Skin epidermis (tissue), 12 donors: ENCODE measurements at regions not wholly inside any gene's neighbourhood (a gene's known extent, or its start where the extent isn't known, plus 50 kb on each side); places are given as distances from the start of the nearest gene placed in this dataset.

Experiments used
- H3K27ac ChIP-seq, 21 experiments: fragments of 200-600 bp; sonication (generic) in 11 of 21; one replicate each; pipeline ENCODE4 v1.5.0; 2020; ENCODE audit warnings: mild to moderate bottlenecking in 3 of 21, inconsistent platforms in 2 of 21, moderate library complexity in 2 of 21
- H3K4me3 ChIP-seq, 7 experiments: fragments of 200-600 bp; sonication (generic) in 2 of 7; one replicate each; pipeline ENCODE4 v1.5.0; 2020; ENCODE audit warnings: inconsistent platforms in 2 of 7, mild to moderate bottlenecking in 2 of 7, moderate library complexity in 1 of 7

DNA sequence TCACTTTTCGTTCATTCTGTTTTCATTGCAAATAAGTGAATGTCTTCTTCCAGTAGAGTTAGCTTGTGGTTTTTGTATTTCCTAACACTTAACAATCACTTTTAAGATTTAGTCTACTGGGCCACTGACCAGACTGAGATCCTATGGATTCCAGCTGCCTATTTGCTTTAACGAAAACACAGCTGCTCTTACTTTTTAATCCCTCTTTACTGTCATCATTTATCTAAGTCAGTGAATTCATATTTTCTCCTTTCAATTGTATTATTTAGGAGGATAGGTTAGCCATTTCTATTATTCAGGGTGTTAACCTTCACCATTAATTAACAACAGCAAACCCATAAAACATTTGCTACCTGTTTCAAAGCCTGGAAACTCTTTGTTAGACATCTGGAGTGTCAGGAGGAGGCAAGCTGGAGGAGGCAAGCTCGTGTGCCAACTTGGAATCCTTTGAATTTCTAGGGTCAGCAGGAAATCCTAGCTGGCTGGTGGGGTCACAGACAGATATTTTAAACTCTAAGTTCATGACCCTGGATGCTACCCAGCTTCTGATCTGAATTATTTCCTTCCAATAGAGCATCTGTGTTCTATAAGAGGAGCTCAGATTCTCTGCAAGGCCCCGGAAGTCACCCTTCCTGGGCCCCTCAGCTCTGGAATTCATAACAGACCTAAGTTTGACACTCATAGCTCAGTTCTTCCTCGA is 385.3 kb downstream of the RBM43 start:
- Histone ChIP-seq H3K27ac (no peak overlapping the region), H3K4me3 (no peak overlapping the region)

GRCh38 chr2:150873396-150873772 is 385.9 kb upstream of the RND3 start:
- Histone ChIP-seq H3K27ac (no peak overlapping the region), H3K4me3 (no peak overlapping the region)

DNA sequence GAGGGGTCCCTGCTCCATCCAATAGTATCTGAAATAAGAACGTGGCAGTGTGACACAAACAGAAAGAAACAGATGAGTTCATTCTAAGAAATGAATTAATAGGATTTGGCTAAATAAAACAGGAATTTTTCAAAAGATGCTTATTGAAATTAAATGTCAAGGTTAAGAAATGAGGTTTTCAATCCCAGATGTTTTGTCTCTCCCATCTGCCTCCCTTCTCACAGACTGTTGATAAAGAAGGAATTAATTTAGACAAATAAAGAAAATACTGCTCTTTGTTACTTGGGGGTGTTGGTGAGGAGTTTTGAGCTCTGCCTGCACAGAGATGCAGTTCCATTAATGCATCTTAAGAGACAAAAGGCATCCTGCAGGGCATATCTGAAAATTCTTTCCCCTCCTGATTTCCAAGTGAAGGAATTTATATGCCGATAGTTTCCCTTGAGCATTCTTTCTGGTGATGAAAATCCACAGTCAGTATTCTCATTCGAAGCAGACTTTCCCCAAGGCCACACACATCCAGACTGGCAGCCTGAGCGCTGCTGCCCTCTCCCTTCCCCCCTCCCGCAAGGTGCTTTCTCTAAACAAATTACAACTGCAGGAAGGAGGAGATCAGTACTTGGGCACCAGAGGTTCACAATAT is 385.4 kb upstream of the RND3 start:
- H3K4me3 ChIP-seq = no peak overlapping the region
- H3K27ac ChIP-seq = no peak overlapping the region

DNA sequence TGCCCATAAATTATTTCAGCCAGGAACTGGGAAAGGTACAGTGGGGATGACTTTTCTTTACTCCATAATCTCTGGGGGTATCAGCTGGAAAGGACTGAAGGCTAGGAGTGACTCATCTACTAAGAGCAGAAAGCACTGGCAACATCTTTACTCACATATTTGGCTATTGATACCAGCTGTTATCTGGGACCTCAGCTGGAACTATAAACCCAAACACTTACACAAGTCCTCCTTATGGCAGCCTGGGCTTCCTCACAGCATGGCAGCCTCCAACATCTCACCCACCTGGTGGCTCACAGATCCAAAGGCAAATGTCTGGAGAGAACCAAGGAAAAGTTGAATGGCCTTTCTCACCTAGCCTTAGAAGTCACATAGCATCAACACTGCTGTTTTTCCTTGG is 379.0 kb upstream of the RND3 start:
- no peak overlapping the region for H3K27ac ChIP-seq
- no peak overlapping the region for H3K4me3 ChIP-seq

DNA sequence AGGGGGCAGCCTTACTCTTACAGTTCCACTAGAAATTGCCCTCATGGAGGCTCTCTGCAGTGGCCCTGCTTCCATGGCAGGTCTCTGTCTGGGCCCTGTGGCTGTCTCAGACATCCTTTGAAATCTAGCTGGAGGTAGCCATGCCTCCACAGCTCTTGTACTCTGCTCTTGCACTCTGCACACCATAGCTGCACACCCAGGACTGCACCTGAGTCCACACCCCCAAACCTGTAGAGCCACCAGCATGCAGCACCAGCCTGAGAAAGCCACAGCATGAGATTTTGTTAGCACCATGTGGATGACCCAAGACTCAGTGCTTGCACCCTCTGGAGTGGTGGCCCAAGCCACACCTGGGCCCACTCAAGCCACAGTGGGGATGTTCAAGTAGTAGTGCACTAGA is 376.2 kb upstream of the RND3 start:
- H3K4me3 ChIP-seq = no peak overlapping the region
- H3K27ac ChIP-seq = no peak overlapping the region

- Histone ChIP-seq H3K27ac (no peak overlapping the region), H3K4me3 (no peak overlapping the region)
Observed at GRCh38 chr2:150860301-150860700, 372.8 kb upstream of the RND3 start.

DNA sequence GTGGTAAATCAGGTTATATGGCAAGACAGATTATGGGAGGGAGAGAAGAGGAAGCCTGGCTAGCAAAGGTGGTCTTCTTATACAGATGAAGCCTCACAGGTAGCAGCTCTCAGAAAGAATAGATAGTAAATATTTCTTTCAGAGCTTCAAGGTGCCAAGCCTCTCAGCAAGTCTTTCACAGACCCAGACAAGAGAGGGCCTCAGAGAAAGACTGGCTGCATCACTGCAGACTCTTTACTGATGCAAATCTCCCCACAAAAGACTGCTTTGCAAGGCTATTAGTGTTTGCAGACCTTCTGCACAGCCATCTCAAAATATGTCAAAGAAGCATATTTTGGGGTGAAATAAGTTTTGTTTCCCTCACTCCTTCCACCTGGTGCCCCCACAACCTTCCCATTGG is 372.4 kb upstream of the RND3 start:
- no peak overlapping the region for H3K27ac ChIP-seq
- no peak overlapping the region for H3K4me3 ChIP-seq

GRCh38 chr2:150859162-150859561 is 371.7 kb upstream of the RND3 start:
- Histone ChIP-seq H3K4me3 (no peak overlapping the region), H3K27ac (no peak overlapping the region)

DNA sequence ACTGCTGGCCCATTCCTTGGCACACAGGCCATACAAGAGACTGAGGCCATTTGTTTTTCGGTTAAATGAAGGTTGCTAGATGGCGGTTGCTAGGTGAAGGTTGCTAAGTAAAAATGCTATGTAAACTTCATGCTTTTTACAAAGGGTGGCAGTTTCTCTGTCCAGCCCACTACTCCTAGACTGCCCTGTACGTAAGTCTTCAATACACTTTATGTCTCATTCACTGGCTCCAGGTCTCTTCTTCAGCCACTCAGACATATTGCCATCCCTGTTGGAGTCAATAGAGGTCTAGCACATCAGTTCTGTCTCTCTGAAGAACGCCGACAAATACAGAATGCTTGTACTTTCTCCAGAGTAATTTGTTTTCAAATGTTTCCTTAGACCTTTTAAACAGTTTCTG is 370.9 kb upstream of the RND3 start:
- H3K4me3 ChIP-seq = no peak overlapping the region

GRCh38 chr2:150856596-150857281 is 369.3 kb upstream of the RND3 start:
- Histone ChIP-seq H3K27ac (no peak overlapping the region), H3K4me3 (no peak overlapping the region)

More for the DNA sequence above, 370.9 kb upstream of the RND3 start:
- H3K27ac ChIP-seq = no peak overlapping the region

- Histone ChIP-seq H3K4me3 (no peak overlapping the region), H3K27ac (no peak overlapping the region)
Observed at GRCh38 chr2:150853263-150853662, 365.8 kb upstream of the RND3 start.

DNA sequence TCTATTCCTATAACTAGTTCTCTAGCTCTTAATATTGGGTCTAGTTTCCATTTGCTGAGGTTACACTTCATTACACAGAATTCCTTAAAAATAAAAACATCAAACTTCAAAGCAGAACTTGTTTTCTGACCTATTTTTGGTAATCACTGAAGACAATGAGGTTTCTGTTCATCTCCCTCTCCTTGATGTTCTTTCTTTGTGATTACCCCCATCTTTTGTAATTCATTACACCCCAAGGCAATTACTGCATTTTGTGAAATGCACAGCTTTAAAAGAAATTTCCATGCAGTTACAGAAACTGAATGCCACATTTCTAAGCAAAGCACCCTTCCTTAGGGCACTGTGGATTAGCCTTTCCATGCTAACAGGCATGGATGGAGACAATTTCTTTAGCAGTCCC is 363.2 kb upstream of the RND3 start:
- Histone ChIP-seq H3K27ac (no peak overlapping the region), H3K4me3 (no peak overlapping the region)

- Histone ChIP-seq H3K27ac (no peak overlapping the region), H3K4me3 (no peak overlapping the region)
Observed at GRCh38 chr2:150847578-150847977, 360.1 kb upstream of the RND3 start.

GRCh38 chr2:150846691-150847090 is 359.2 kb upstream of the RND3 start:
- H3K4me3 ChIP-seq = no peak overlapping the region
- no peak overlapping the region for H3K27ac ChIP-seq

GRCh38 chr2:150832686-150833085 is 345.2 kb upstream of the RND3 start:
- Histone ChIP-seq H3K4me3 (no peak overlapping the region), H3K27ac (no peak overlapping the region)

GRCh38 chr2:150824118-150824517 is 336.7 kb upstream of the RND3 start:
- Histone ChIP-seq H3K4me3 (no peak overlapping the region), H3K27ac (no peak overlapping the region)

DNA sequence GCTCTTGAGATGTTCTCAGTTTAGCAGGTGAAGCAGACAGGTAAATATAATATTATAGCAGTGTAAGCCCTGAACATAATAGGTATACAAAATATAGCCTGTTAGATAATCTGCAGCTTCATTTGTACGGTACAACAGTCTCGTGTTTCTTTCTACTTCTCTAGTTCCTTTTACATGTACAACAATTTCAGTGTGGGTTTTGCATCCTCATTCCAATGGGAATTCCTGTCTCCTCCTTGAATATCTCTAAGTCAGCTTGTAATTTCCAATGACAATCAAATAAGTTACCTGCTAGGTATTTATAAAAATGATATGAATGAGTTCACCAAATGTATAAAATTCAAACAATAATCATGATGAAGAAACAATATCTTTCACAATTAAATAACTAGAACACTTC is 330.0 kb upstream of the RND3 start:
- H3K27ac ChIP-seq = no peak overlapping the region

GRCh38 chr2:150812664-150813367 is 325.3 kb upstream of the RND3 start:
- no peak overlapping the region for H3K4me3 ChIP-seq
- H3K27ac ChIP-seq = no peak overlapping the region

More for the DNA sequence above, 330.0 kb upstream of the RND3 start:
- H3K4me3 ChIP-seq = no peak overlapping the region

DNA sequence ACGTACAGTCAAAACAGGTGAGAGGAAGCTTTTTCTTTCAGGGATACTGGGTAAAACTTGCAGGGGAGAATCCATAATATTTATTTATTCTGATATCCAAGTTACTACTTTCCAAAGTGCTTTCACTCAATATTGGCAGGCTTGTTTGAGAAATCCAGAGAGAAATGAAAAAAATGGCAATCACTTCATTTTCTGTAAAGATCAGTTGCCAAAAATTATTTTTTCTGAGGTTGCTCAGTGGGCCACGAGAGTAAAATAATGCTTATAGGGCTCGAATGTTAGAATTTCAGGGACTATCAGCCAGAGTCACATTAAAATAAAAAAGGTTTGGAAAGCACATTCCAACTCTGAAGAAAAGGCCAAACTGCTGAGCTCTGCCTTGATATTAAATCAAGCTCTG is 324.6 kb upstream of the RND3 start:
- no peak overlapping the region for H3K4me3 ChIP-seq

DNA sequence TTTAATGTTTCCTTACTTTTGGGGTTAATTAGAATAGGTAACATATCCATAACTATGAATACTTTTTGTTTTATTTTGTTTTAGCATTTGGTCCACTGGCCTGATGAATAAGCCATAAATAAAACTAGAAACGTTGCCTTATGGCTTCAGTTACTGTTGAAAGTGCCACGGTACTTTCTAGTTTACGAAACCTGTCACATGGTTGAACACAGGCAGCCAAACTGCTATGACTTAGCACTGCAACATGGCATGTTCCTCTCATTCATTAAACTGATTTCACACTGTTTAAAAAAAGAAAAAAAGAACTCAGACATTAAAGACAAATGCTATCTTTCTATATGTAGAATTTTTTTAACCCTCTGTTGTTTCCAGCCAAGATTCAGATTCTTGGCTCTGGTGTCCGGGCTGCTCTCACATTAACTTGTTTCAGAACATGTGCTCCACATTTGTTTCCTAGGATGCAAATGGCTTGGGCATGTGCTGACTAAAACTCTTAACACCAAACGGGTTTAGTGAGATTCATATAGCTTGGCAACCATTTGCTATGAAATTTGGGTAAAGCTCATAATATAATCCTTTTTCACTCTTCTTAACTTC is 323.9 kb upstream of the RND3 start:
- peak overlapping the region in 6 of 21 experiments; percentile 12 to 57 (median 44) for H3K27ac ChIP-seq
- H3K4me3 ChIP-seq = no peak overlapping the region

More for the DNA sequence above, 324.6 kb upstream of the RND3 start:
- peak overlapping the region in 6 of 21 experiments; percentile 3 to 57 (median 44) for H3K27ac ChIP-seq
